HG02981 (cell line): ENCODE measurements at regions not wholly inside any gene's neighbourhood (a gene's known extent, or its start where the extent isn't known, plus 50 kb on each side); places are given as distances from the start of the nearest gene placed in this dataset.
"Not testable (repeated sequence)": the region's sequence is repeated elsewhere in the genome, so short reads cannot be mapped to it uniquely, and the experiment has no call there.

ENCODE experiments used
- ATAC-seq: cut with Tn5 transposase; IDR thresholded peaks from one replicate; pipeline ENCODE4 v1.9.1; 2021; ENCODE audit warnings: mild to moderate bottlenecking, moderate library complexity; ENCODE audit not compliant: unreplicated experiment

GRCh38 chr4:34372815-34373214, 1871.5 kb downstream of the ARAP2 start:
- no peak for ATAC-seq

GRCh38 chr4:34373456-34373855, 1870.9 kb downstream of the ARAP2 start:
- no peak for ATAC-seq

GRCh38 chr4:34412233-34412632, 1832.1 kb downstream of the ARAP2 start:
- ATAC-seq: no peak

GRCh38 chr4:34412911-34413310, 1831.4 kb downstream of the ARAP2 start:
- no peak for ATAC-seq

- no peak for ATAC-seq
Observed at GRCh38 chr4:34417160-34417559, 1827.2 kb downstream of the ARAP2 start.

GRCh38 chr4:34419871-34420270, 1824.4 kb downstream of the ARAP2 start:
- ATAC-seq: no peak

- ATAC-seq: no peak
Observed at GRCh38 chr4:34422472-34423175, 1821.7 kb downstream of the ARAP2 start.

GRCh38 chr4:34432706-34433105, 1811.6 kb downstream of the ARAP2 start:
- no peak for ATAC-seq

- ATAC-seq: peak; percentile 48
Observed at GRCh38 chr4:34434377-34434776, 1809.9 kb downstream of the ARAP2 start.

- ATAC-seq: no peak
Observed at GRCh38 chr4:34464196-34464595, 1780.1 kb downstream of the ARAP2 start.

GRCh38 chr4:34466411-34466810, 1777.9 kb downstream of the ARAP2 start:
- no peak for ATAC-seq

GRCh38 chr4:34469516-34469915, 1774.8 kb downstream of the ARAP2 start:
- no peak for ATAC-seq

GRCh38 chr4:34485252-34485651, 1759.1 kb downstream of the ARAP2 start:
- ATAC-seq: no peak

GRCh38 chr4:34486461-34487363, 1757.6 kb downstream of the ARAP2 start:
- ATAC-seq: no peak

- no peak for ATAC-seq
Observed at GRCh38 chr4:34492414-34492813, 1751.9 kb downstream of the ARAP2 start.

- ATAC-seq: no peak
Observed at GRCh38 chr4:34502086-34502485, 1742.2 kb downstream of the ARAP2 start.

- not testable (repeated sequence) for ATAC-seq
Observed at GRCh38 chr4:34504731-34505130, 1739.6 kb downstream of the ARAP2 start.

GRCh38 chr4:34506511-34507092, 1737.7 kb downstream of the ARAP2 start:
- not testable (repeated sequence) for ATAC-seq

GRCh38 chr4:34512616-34513015, 1731.7 kb downstream of the ARAP2 start:
- no peak for ATAC-seq

- no peak for ATAC-seq
Observed at GRCh38 chr4:34516524-34516923, 1727.8 kb downstream of the ARAP2 start.

GRCh38 chr4:34534916-34535315, 1709.4 kb downstream of the ARAP2 start:
- ATAC-seq: no peak

- ATAC-seq: no peak
Observed at GRCh38 chr4:34566091-34566490, 1678.2 kb downstream of the ARAP2 start.
